HepG2 (cell line): ENCODE measurements at regions not wholly inside any gene's neighbourhood (a gene's known extent, or its start where the extent isn't known, plus 50 kb on each side); places are given as distances from the start of the nearest gene placed in this dataset.

Source experiments
- ATAC-seq: fragments of 200-7000 bp; cut with Tn5 transposase; 3 replicates; pipeline ENCODE4 v1.9.1; 2020; ENCODE audit warnings: mild to moderate bottlenecking, moderate library complexity
- BruUV-seq: library from RNA; stranded (reverse); fragments of 400-500 nt; replicated peaks from 2 replicates; lab custom pipeline; 2021; lab: Mats Ljungman, UMichigan
- CTCF ChIA-PET: fragments of 300-600 bp; formaldehyde crosslinking; extraction: SDS; loops from one replicate; lab custom pipeline; 2021; ENCODE audit warnings: low total read pairs, inconsistent platforms, low intra/inter-chr PET ratio; lab: Yijun Ruan, JAX
- POLR2A ChIA-PET: fragments of 350-600 bp; sonication (Branson Sonifier 250); formaldehyde crosslinking; loops from one replicate; lab custom pipeline; 2020; ENCODE audit warnings: antibody characterized with exemption, inconsistent platforms; lab: Yijun Ruan, JAX
- DNase-seq: peaks from one replicate; pipeline ENCODE4 v3.0.0-alpha.2; 2015; ENCODE audit warnings: low spot score
- FAIRE-seq: peaks from 3 replicates; lab custom pipeline; 2011; peaks lifted over from hg19 to GRCh38; lab: Jason Lieb, UNC
- H2AFZ ChIP-seq: one replicate; pipeline ENCODE4 v1.6.1; 2011; ENCODE audit warnings: low read length, inconsistent platforms
- H3K27ac ChIP-seq: fragments of 300-600 bp; 3 replicates; pipeline ENCODE4 v1.8.0; 2011; ENCODE audit warnings: mixed run types, mild to moderate bottlenecking, mixed read lengths, low read length, inconsistent platforms; ENCODE audit not compliant: insufficient read depth; ENCODE audit errors: extremely low read length
- H3K27me3 ChIP-seq, 2 experiments: fragments of 200-600 bp in 1 of 2; 2 replicates in 1 of 2; 3 replicates in 1 of 2; pipeline versions ENCODE4 v1.6.0 to v1.8.0; 2011; ENCODE audit warnings: low read length in 2 of 2, mild to moderate bottlenecking in 2 of 2, moderate library complexity in 2 of 2, inconsistent platforms in 1 of 2; ENCODE audit not compliant: insufficient read depth in 2 of 2, control insufficient read depth in 1 of 2
- H3K36me3 ChIP-seq, 2 experiments: fragments of 200-600 bp in 1 of 2; replicated peaks in 1 of 2; 2 replicates in 1 of 2; 3 replicates in 1 of 2; pipeline versions ENCODE4 v1.5.1 to v1.8.0; 2011; ENCODE audit warnings: low read length in 2 of 2, inconsistent platforms in 1 of 2; ENCODE audit not compliant: insufficient read depth in 2 of 2, control insufficient read depth in 1 of 2
- H3K4me1 ChIP-seq: 2 replicates; pipeline ENCODE4 v1.5.1; 2012; ENCODE audit warnings: low read length, inconsistent platforms; ENCODE audit not compliant: insufficient read depth
- H3K4me2 ChIP-seq: 2 replicates; pipeline ENCODE4 v1.6.0; 2011; ENCODE audit warnings: low read depth, low read length, inconsistent platforms
- H3K4me3 ChIP-seq, 3 experiments: fragments of 200-600 bp in 1 of 3; sonication (generic), shearing (Covaris generic) in 1 of 3; replicated peaks in 1 of 3; 2 replicates each; pipeline ENCODE4 v1.5.1; 2011 to 2016; ENCODE audit warnings: low read length in 3 of 3, inconsistent platforms in 2 of 3, low read depth in 2 of 3, mild to moderate bottlenecking in 2 of 3, control low read depth in 1 of 3, mixed read lengths in 1 of 3; ENCODE audit not compliant: insufficient read depth in 1 of 3
- H3K79me2 ChIP-seq: one replicate; pipeline ENCODE4 v1.6.1; 2011; ENCODE audit warnings: low read length, inconsistent platforms; ENCODE audit not compliant: insufficient read depth
- H3K9ac ChIP-seq: 2 replicates; pipeline ENCODE4 v1.6.0; 2011; ENCODE audit warnings: mild to moderate bottlenecking, low read depth, low read length, inconsistent platforms; ENCODE audit not compliant: insufficient read depth
- H3K9me3 ChIP-seq: 2 replicates; pipeline ENCODE4 v1.5.1; 2012; ENCODE audit warnings: mild to moderate bottlenecking, low read length
- H4K20me1 ChIP-seq: 2 replicates; pipeline ENCODE4 v1.6.0; 2011; ENCODE audit warnings: inconsistent platforms, mild to moderate bottlenecking, low read length, moderate library complexity; ENCODE audit not compliant: insufficient read depth
- ARNT ChIP-seq: fragments of 450-650 bp; IDR thresholded peaks from 2 replicates; pipeline ENCODE4 v1.6.1; 2017
- BRD4 ChIP-seq: sonication (generic); formaldehyde crosslinking; IDR thresholded peaks from 2 replicates; pipeline ENCODE4 v1.4.0; 2020; ENCODE audit warnings: missing genetic modification reagents
- FOXA1 ChIP-seq, 2 experiments: fragments of 450-650 bp in 1 of 2; sonication (generic) in 1 of 2; formaldehyde crosslinking in 1 of 2; IDR thresholded peaks; 2 replicates each; pipeline versions ENCODE4 v1.4.0 to v1.6.1; 2016 to 2020; ENCODE audit warnings: missing genetic modification reagents in 1 of 2
- FOXK2 ChIP-seq: fragments of 450-650 bp; IDR thresholded peaks from 2 replicates; pipeline ENCODE4 v1.6.1; 2016
- FOXP1 ChIP-seq, 2 experiments: fragments of 450-650 bp in 1 of 2; IDR thresholded peaks; 2 replicates each; pipeline ENCODE4 v1.6.1; 2017 to 2018; ENCODE audit warnings: antibody characterized with exemption in 1 of 2
- IKZF1 ChIP-seq: fragments of 450-650 bp; IDR thresholded peaks from 2 replicates; pipeline ENCODE4 v1.7.1; 2016
- JUNB ChIP-seq: sonication (generic); formaldehyde crosslinking; IDR thresholded peaks from 2 replicates; pipeline ENCODE4 v1.8.0; 2022; ENCODE audit warnings: missing genetic modification reagents, mild to moderate bottlenecking, borderline replicate concordance
- MNT ChIP-seq: fragments of 450-650 bp; IDR thresholded peaks from 2 replicates; pipeline ENCODE4 v1.6.1; 2016
- NBN ChIP-seq: fragments of 450-650 bp; conservative IDR thresholded peaks from 2 replicates; pipeline ENCODE4 v1.6.1; 2017
- NFE2L1 ChIP-seq: sonication (generic); formaldehyde crosslinking; IDR thresholded peaks from 2 replicates; pipeline ENCODE4 v1.4.0; 2020; ENCODE audit warnings: missing genetic modification reagents, mild to moderate bottlenecking, borderline replicate concordance
- NONO ChIP-seq, 2 experiments: fragments of 450-650 bp in 1 of 2; sonication (generic) in 1 of 2; formaldehyde crosslinking in 1 of 2; IDR thresholded peaks in 1 of 2; conservative IDR thresholded peaks in 1 of 2; 2 replicates each; pipeline versions ENCODE4 v1.6.1 to v1.8.0; 2017 to 2022; ENCODE audit warnings: mild to moderate bottlenecking in 1 of 2, missing genetic modification reagents in 1 of 2, moderate library complexity in 1 of 2
- RAD51 ChIP-seq: fragments of 450-650 bp; IDR thresholded peaks from 2 replicates; pipeline ENCODE4 v1.6.1; 2016; ENCODE audit warnings: borderline replicate concordance
- SOX6 ChIP-seq, 2 experiments: fragments of 450-650 bp in 1 of 2; sonication (generic) in 1 of 2; formaldehyde crosslinking in 1 of 2; IDR thresholded peaks; 2 replicates each; pipeline versions ENCODE4 v1.4.0 to v1.6.1; 2017 to 2020; ENCODE audit warnings: antibody characterized with exemption in 1 of 2, mild to moderate bottlenecking in 1 of 2, missing genetic modification reagents in 1 of 2
- THAP9 ChIP-seq: sonication (generic); formaldehyde crosslinking; IDR thresholded peaks from 2 replicates; pipeline ENCODE4; 2020; ENCODE audit warnings: missing genetic modification reagents, mild to moderate bottlenecking, borderline replicate concordance
- ZKSCAN8 ChIP-seq: IDR thresholded peaks from 2 replicates; pipeline ENCODE4 v1.6.1; 2016; ENCODE audit warnings: borderline replicate concordance, missing genetic modification reagents, missing compliant biosample characterization
- ZNF24 ChIP-seq: fragments of 450-650 bp; IDR thresholded peaks from 2 replicates; pipeline ENCODE4 v1.6.1; 2017; ENCODE audit warnings: antibody characterized with exemption, mild to moderate bottlenecking
- ZNF33B ChIP-seq: sonication (generic); formaldehyde crosslinking; IDR thresholded peaks from 2 replicates; pipeline ENCODE4 v1.5.1; 2020; ENCODE audit warnings: mild to moderate bottlenecking, missing genetic modification reagents
- ZNF354B ChIP-seq: sonication (generic); formaldehyde crosslinking; IDR thresholded peaks from 2 replicates; pipeline ENCODE4 v1.8.0; 2022; ENCODE audit warnings: mild to moderate bottlenecking, missing genetic modification reagents
- WGBS: methylation state at CpG from one replicate; pipeline ENCODE4 v1.1.6; 2017; ENCODE audit warnings: low lambda C conversion rate; 5-methylcytosine and 5-hydroxymethylcytosine counted together
- in situ Hi-C: cut with HindIII; loops from 2 replicates; pipeline ENCODE4 v1.10.0; 2017; ENCODE audit warnings: low pct_unique_long_range_greater_than_20kb; ENCODE audit not compliant: extremely low pct_ligation_motif_present
- intact Hi-C: fragments of 100-400 bp; cut with micrococcal nuclease; formaldehyde crosslinking; loops from one replicate; pipeline ENCODE4 v1.10.0; 2022; ENCODE audit not compliant: unreplicated experiment

- TF ChIP-seq THAP9 (CRISPR knock-in tag), result no peak
- no peak for TF ChIP-seq ZKSCAN8 (CRISPR knock-in tag)
- TF ChIP-seq ZNF24, result no peak
- no peak for TF ChIP-seq NFE2L1 (CRISPR knock-in tag)
Measured at GRCh38 chr20:29762620-29763019, 1494.8 kb upstream of the DEFB115 start (continued).

GRCh38 chr20:29763821-29764511 lies 1493.5 kb upstream of the DEFB115 start:
- Histone ChIP-seq H3K79me2 (no peaks in the 10 kb centered on the region), H2AFZ (no peak overlapping the region), H3K4me3 (no peak overlapping the region), H3K4me1 (no peaks in the 10 kb centered on the region), H3K9me3 (no peaks in the 10 kb centered on the region), H3K27ac (no peak overlapping the region), H3K36me3 (no peaks in the 10 kb centered on the region), H3K4me2 (no peak overlapping the region), H3K9ac (no peak overlapping the region), H3K27me3 (peaks cover 1 to 8% of the 10 kb centered on the region in 2 experiments; a peak in 2 of 5 replicates), H4K20me1 (no peaks in the 10 kb centered on the region)
- CTCF ChIA-PET, result interaction anchor here (1.5 to 1.8 kb wide), 2 partner anchors 230 to 320 kb away, joined by 7 read pairs; no protein-coding TSS in a partner anchor
- in situ Hi-C loops, result no loop called here
- intact Hi-C loops, result loop anchor here (2.0 kb wide), 1 partner anchor 321 kb away; no protein-coding TSS in a partner anchor
- no peak for FAIRE-seq
- POLR2A ChIA-PET, result no interaction called here
- 0 out of 2 replicates have a peak, but pooled peaks have one; percentile 9 for TF ChIP-seq RAD51
- TF ChIP-seq ZNF354B (CRISPR knock-in tag), result no peak
- TF ChIP-seq FOXA1 (IDR thresholded peaks at IDR 0.05), result peak; percentile 46; the same call in 1 of the 2 replicates
- TF ChIP-seq FOXA1 (CRISPR knock-in tag; IDR thresholded peaks at IDR 0.05), result no peak
- peak; percentile 77; the same call in 1 of the 2 replicates for TF ChIP-seq NONO (IDR thresholded peaks at IDR 0.05)
- TF ChIP-seq NONO (CRISPR knock-in tag; conservative IDR thresholded peaks at IDR 0.05), result no peak
- peak; percentile 62; the same call in 1 of the 2 replicates for TF ChIP-seq FOXP1 (IDR thresholded peaks at IDR 0.05)
- TF ChIP-seq FOXP1 (CRISPR knock-in tag; IDR thresholded peaks at IDR 0.05), result no peak
- peak; percentile 86; the same call in 1 of the 2 replicates for TF ChIP-seq IKZF1
- TF ChIP-seq BRD4 (CRISPR knock-in tag), result no peak
- 0 out of 2 replicates have a peak, but pooled peaks have one; percentile 13 for TF ChIP-seq NBN
- 0 out of 2 replicates have a peak, but pooled peaks have one; percentile 12 for TF ChIP-seq JUNB (CRISPR knock-in tag)
- TF ChIP-seq FOXK2, result peak; percentile 32; the same call in 1 of the 2 replicates
- TF ChIP-seq ZNF33B, result no peak
- 0 out of 2 replicates have a peak, but pooled peaks have one; percentile 75 for TF ChIP-seq ARNT
- peak; percentile 87 for TF ChIP-seq SOX6 (IDR thresholded peaks at IDR 0.05)
- TF ChIP-seq SOX6 (CRISPR knock-in tag; IDR thresholded peaks at IDR 0.05), result no peak
- TF ChIP-seq MNT, result 0 out of 2 replicates have a peak, but pooled peaks have one; percentile 36
- DNase-seq, result no peak
- peak; percentile 47; the same call in 2 of the 3 replicates for ATAC-seq
- WGBS, result 46% methylated on average over 28 of the region's 29 CpGs
- BruUV-seq, result no TSS peak
